Astrocyte (in vitro differentiated cells and primary cell): ENCODE measurements at regions not wholly inside any gene's neighbourhood (a gene's known extent, or its start where the extent isn't known, plus 50 kb on each side); places are given as distances from the start of the nearest gene placed in this dataset.

Experiments
- CTCF ChIP-seq: IDR thresholded peaks from 2 replicates; pipeline ENCODE4 v1.5.1; 2011; ENCODE audit warnings: low read depth, mild to moderate bottlenecking, inconsistent platforms, low read length, moderate library complexity; ENCODE audit not compliant: insufficient read depth
- EZH2 ChIP-seq: IDR thresholded peaks from 2 replicates; pipeline ENCODE4 v1.6.1; 2012; ENCODE audit warnings: mild to moderate bottlenecking, low read length, inconsistent platforms; ENCODE audit not compliant: insufficient read depth

- no peak for TF ChIP-seq CTCF
- no peak for TF ChIP-seq EZH2
Measured at GRCh38 chr2:188897096-188897495, 77.1 kb upstream of the COL3A1 start.
